Globus pallidus (tissue), 1 donor: ENCODE measurements at regions not wholly inside any gene's neighbourhood (a gene's known extent, or its start where the extent isn't known, plus 50 kb on each side); places are given as distances from the start of the nearest gene placed in this dataset.
"Not testable (repeated sequence)": the region's sequence is repeated elsewhere in the genome, so short reads cannot be mapped to it uniquely, and the experiment has no call there.

Experiments used
- DNase-seq: peaks from one replicate; pipeline ENCODE4 v3.0.0-alpha.2; 2015; ENCODE audit warnings: low spot score

- DNase-seq: no peak
These were observed 122.0 kb downstream of the CT47B1 start for GRCh38 chrX:120753413-120754251.

GRCh38 chrX:120752431-120753082 lies 122.7 kb upstream of the C1GALT1C1 start:
- DNase-seq: no peak

- no peak for DNase-seq
These were observed 121.8 kb upstream of the C1GALT1C1 start for GRCh38 chrX:120751683-120752082.

GRCh38 chrX:120750381-120750780 lies 120.5 kb upstream of the C1GALT1C1 start:
- DNase-seq: no peak

- no peak for DNase-seq
These were observed 119.4 kb upstream of the C1GALT1C1 start for GRCh38 chrX:120749141-120749846.

GRCh38 chrX:120746153-120746552 lies 116.3 kb upstream of the C1GALT1C1 start:
- no peak for DNase-seq

- DNase-seq: no peak
These were observed 113.3 kb upstream of the C1GALT1C1 start for GRCh38 chrX:120742946-120743665.

- DNase-seq: no peak
These were observed 111.6 kb upstream of the C1GALT1C1 start for GRCh38 chrX:120741452-120741851.

- DNase-seq: no peak
These were observed 110.2 kb upstream of the C1GALT1C1 start for GRCh38 chrX:120740072-120740471.

- no peak for DNase-seq
These were observed 109.4 kb upstream of the C1GALT1C1 start for GRCh38 chrX:120739300-120739699.

- DNase-seq: no peak
These were observed 107.1 kb upstream of the C1GALT1C1 start for GRCh38 chrX:120736989-120737388.

- no peak for DNase-seq
These were observed 106.1 kb upstream of the C1GALT1C1 start for GRCh38 chrX:120735966-120736365.

- no peak for DNase-seq
These were observed 103.0 kb upstream of the C1GALT1C1 start for GRCh38 chrX:120732879-120733278.

GRCh38 chrX:120732461-120732860 lies 102.6 kb upstream of the C1GALT1C1 start:
- no peak for DNase-seq

- no peak for DNase-seq
These were observed 101.5 kb upstream of the C1GALT1C1 start for GRCh38 chrX:120731386-120731785.

GRCh38 chrX:120729506-120730255 lies 99.8 kb upstream of the C1GALT1C1 start:
- DNase-seq: not testable (repeated sequence)

GRCh38 chrX:120727911-120728310 lies 98.1 kb upstream of the C1GALT1C1 start:
- DNase-seq: no peak

GRCh38 chrX:120727452-120727851 lies 97.6 kb upstream of the C1GALT1C1 start:
- DNase-seq: no peak

- DNase-seq: no peak
These were observed 96.4 kb upstream of the C1GALT1C1 start for GRCh38 chrX:120726294-120726693.

GRCh38 chrX:120725874-120726273 lies 96.0 kb upstream of the C1GALT1C1 start:
- DNase-seq: no peak

- no peak for DNase-seq
These were observed 89.8 kb upstream of the C1GALT1C1 start for GRCh38 chrX:120719622-120720021.
